CD1c-positive myeloid dendritic cell (primary cell): ENCODE measurements at regions not wholly inside any gene's neighbourhood (a gene's known extent, or its start where the extent isn't known, plus 50 kb on each side); places are given as distances from the start of the nearest gene placed in this dataset.

Experiments
- DNase-seq: peaks from one replicate; pipeline ENCODE4 v3.0.0-alpha.2; 2016; ENCODE audit errors: extremely low spot score

DNA sequence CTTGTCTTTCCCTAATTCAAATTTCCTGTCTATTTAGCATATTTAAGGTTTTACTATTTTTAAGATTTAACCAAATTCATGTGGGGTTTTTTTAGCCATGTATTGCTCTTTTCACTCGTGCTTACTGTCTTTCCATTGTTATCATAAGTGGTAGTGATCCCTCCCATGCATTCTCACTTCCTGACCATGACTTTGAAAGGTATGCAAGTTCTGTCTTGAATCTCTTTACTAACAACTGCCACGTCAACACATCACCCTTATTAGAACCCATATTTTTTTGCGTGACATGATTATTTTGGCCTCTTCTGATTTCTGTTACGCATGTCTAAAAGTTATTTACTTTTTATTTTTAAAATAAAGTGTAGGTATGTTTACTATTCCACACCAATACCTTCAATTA lies 94.7 kb upstream of the CDH6 start:
- DNase-seq = no peak

DNA sequence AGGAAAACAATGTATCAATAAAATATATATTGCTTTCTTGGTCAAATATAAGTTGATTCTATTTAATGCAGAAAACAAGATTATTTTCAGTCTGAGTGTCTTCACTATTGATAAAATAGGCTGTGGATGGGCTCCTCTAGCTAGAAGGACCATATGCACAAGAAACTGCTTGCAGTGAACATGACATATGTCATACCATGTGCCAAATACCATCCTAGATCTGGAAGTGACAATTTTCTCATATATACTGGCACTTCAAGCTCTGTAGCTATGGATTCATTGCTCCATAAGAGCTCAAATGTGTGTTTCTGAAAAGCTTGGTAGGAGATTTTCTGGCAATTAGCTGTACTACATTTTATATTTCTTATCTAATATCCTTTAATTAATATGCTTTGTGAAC lies 95.6 kb upstream of the CDH6 start:
- DNase-seq = no peak

DNA sequence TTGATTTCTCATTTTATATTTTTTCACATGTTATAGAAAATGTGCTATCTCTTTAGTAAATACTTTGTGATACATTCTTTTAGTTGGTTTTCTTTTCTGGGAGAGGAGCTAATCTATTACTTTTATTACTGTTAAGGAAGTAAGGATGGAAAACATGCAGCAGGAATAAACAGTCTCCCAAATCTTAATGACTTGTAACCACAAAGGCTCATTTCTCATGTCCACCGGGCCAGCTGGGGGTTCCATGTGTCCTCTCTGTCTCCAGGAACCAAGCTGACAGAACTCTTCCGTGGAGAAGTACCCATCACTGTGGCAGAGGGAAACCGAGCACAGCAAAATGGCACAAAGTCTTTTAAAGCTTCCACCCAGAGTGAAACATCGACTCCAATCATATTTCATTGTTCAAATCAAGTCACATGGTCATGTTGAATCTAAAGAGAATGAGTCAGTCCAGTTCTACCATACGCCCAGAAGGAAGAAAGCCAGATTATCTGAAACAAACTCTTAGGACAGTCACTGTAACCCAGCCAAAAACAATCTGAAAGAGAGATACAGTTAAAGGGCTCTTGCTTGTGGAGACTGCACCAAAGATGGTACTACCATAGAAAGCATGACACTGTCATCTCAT lies 97.1 kb upstream of the CDH6 start:
- DNase-seq = no peak

GRCh38 chr5:31095796-31096195 lies 97.7 kb upstream of the CDH6 start:
- DNase-seq = no peak

DNA sequence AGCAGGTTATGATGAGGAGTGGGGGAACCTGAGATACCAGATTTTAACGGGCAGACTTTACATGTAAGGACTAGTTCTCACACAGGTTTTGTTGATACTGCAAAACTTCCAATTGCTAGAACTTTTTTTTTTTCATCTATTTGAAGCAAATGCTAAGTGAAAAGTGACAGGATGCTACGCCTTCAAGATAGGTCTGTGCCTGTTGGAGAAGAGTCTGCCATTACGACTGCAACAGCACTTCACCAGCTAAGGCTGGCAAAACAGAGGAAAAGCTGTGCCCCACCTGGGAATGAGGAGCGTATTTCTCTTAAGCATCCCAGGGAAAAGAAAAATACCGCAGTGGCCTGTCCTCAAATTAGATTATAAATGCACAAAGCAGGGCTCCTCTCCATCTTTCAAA lies 102.0 kb upstream of the CDH6 start:
- no peak for DNase-seq

DNA sequence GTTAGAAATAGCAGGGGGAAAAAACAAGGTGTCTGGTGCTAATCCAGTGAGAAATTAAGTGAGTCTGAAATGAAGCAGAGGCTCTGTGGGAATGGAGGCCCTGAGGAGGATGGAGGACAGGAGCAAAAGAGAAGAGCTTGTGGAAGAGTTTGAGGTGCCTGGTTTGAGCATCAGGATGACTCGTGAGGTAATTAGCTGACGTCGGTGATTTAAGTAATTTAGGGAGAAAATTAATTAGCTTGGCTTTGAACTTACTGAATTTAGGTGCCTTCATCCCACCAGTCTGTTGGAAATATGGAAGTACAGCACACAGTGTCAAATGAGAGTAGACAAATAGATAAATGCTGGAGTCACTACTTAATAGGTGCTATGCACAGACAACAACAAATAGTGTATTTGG lies 103.0 kb upstream of the CDH6 start:
- no peak for DNase-seq

GRCh38 chr5:31086839-31087415 lies 106.6 kb upstream of the CDH6 start:
- no peak for DNase-seq

DNA sequence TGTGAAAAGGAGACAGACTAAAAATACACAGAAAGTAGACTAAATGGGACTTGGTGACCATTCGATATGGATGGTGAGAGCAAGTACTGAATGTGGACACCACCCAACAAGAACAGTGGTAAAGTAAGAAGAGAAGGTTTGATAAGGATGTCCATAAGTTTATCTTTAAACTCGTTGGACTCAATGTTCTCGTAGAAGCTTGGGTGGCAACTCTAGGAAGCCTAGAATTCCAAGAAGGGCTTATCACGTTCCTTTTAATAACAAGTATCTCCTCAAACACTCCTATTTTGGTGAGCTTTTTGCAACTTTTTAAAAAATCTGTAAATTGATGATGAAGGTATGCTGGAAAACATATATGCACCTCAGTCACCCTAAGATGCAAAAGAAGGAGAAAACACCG lies 108.6 kb upstream of the CDH6 start:
- no peak for DNase-seq

DNA sequence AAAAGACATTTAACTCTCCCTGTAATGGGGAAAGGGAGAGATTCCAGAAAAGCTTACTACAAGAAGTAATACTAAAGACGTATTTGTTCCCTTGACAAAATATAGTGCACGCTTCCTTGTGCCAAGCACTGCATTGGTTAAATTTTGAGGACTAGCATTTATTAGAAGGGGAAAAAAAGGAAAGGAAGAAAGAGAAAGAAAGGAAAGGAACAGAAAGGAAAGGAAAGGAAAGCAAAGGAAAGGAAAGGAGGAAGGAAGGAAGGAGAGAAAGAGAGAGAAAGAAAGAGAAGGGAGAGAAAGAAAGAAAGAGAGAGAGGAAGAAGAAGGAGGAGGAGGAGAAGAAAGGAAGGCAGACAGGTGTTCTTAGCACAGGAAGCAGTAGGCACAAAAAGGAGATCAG lies 110.1 kb upstream of the CDH6 start:
- no peak for DNase-seq

DNA sequence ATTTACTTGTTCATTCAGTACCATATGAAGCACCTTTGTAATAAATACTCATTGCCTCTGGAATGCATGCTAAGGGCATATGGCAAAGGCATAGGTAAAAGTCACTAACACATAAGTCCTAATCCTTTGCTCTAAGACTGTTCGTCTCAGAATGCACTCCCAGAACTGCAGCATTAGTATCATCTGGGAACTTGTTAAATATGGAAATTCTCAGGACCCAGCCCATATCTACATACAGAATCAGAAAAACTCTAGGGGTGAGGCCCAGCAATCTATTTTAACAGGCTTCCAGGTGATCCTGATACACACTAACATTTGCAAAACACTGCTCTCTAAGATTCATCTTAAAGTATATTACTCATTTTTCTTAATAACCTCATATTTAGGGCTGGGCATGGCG lies 113.8 kb upstream of the CDH6 start:
- DNase-seq = no peak

- no peak for DNase-seq
Observed at GRCh38 chr5:31078956-31079355, 114.5 kb upstream of the CDH6 start.

- no peak for DNase-seq
Observed at GRCh38 chr5:31075981-31076380, 117.5 kb upstream of the CDH6 start.

DNA sequence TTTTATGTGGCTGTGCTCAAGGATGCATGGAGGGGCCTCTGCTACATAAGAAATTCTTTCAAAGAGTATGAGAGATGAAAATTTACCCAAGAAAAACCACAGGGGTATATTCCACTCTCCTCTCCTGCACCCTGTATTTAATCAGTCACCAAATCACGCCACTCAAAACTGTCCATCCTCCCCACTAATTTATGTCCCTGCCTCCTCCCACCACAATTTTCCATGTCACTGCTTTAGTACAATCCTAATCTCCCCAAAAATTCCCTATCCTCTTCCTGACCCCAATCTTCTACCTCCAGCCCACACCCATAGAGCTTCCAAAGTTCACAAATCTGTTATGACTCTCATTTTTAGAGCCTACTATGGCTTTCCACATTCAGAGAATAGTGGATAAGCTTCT lies 125.2 kb upstream of the CDH6 start:
- DNase-seq = no peak

DNA sequence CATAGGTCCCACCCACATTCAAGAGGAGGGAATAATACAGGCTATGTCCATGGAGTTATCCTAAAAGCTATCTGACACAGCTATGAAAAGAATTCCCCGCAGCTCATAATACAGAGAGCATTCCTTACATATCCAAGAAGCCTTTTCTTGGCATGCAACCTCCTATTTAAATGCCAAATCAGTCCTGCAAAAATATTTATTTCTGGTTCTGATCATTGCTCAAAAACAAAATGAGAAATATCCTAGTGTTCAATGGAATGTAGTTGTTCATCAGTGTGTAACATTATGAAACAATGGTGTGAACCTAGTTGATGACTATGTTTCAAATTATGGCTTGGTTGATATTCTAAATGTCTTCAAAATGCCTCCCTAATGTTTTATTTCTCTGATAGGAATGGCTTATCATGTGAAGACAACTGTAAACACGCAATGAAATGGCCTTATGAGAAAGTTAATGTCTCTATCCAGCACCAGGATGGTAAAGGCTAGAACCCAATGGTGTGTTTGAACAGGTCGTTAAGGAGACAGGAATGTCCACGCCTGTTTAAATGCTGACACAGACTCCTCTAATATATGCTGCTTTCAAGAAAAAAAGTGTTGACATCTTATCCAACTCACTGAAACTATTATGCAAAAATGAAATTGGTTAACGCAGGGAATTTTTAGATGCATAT lies 126.7 kb upstream of the CDH6 start:
- no peak for DNase-seq

DNA sequence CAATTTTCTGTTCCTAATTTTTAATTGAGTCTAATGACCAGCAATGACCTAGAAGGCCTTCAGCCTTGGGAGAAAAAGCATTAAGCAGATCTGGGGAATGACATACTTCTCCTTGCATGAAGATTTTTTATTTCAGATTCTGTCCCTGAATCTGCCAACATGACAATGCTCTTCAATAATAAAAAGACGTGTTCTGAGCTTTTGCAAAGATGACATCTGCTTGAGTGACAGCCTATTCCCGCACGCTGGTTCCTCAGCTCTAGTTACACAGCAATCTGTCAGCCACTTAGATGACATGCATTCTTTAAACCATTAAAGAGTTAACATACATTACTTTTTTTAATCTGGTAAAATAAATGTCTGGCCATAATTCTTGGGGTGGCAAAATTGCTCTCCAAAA lies 129.3 kb upstream of the CDH6 start:
- no peak for DNase-seq

- DNase-seq = no peak
Observed at GRCh38 chr5:31062902-31063580, 130.4 kb upstream of the CDH6 start.

GRCh38 chr5:31059889-31060288 lies 133.6 kb upstream of the CDH6 start:
- no peak for DNase-seq

GRCh38 chr5:31054453-31054852 lies 139.0 kb upstream of the CDH6 start:
- DNase-seq = no peak

DNA sequence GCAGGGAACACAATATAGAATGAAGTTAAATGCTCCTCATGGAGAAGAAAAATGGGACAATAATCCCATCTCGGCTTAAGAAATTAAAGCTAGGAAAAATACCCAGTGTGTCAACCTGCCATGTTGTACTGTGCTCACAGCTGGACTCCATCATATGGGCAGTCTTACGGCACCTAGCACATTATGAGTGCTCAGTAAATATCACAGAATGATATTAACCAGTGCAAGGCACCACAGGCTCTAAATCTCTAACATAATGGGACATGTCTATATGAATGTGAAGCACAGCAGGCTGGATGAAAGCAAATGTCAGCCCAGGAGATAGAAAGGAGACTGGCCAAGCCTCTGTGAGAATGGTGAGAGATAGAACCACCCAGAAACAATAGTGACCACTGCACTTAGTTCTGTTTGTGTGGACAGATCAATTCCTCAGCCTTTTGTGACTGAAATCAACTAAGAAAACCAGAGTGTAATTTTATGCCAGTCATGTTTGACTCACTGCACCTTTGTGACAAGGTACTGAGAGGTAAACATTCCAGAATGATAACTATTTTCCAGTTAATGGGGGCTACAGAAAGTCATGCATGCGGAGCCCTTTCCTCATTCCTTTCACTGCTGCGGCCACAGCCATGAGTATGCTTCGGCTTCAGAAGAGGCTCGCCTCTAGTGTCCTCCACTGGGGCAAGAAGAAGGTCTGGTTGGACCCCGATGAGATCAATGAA lies 140.4 kb upstream of the CDH6 start:
- no peak for DNase-seq

- no peak for DNase-seq
Observed at GRCh38 chr5:31051316-31051715, 142.2 kb upstream of the CDH6 start.

GRCh38 chr5:31049936-31050704 lies 143.4 kb upstream of the CDH6 start:
- no peak for DNase-seq

DNA sequence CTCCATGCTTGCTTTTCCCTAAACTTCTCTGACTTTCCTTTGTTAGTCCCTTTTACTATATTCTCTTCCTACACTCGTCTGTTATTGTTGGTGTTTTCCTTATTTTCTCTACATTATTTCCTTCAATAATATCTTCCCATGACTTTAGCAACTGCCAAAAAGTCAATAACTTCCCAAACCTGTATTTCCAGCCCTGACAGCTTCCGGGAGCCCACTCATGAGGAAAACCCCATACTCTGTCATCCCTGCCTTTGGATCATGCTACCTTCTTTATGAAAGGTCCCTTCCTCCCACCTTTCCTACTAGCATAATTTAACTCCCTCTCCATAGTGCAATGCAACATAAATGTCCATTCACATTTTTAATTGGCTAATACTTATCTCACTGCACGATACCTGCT lies 144.0 kb upstream of the CDH6 start:
- DNase-seq = no peak
